Gastrocnemius medialis (tissue), 4 donors: ENCODE measurements at regions not wholly inside any gene's neighbourhood (a gene's known extent, or its start where the extent isn't known, plus 50 kb on each side); places are given as distances from the start of the nearest gene placed in this dataset.

Source experiments
- ATAC-seq, 2 donors: fragments of 150-250 bp; one replicate each; pipeline ENCODE4 v1.9.1; 2016
- DNase-seq, 2 donors: peaks; one replicate each; pipeline ENCODE4 v3.0.0-alpha.2; 2019
- H3K27ac ChIP-seq, 4 donors: fragments of 200-600 bp; sonication (generic); 1 replicate in 1 of 4; 2 replicates in 3 of 4; pipeline ENCODE4 v1.5.1; 2016 to 2018; ENCODE audit warnings: mild to moderate bottlenecking in 2 of 4, moderate library complexity in 1 of 4
- H3K27me3 ChIP-seq, 3 donors: fragments of 200-600 bp; sonication (generic) in 2 of 3; 1 replicate in 1 of 3; 2 replicates in 2 of 3; pipeline versions ENCODE4 v1.5.1 to v1.6.0; 2016 to 2019; ENCODE audit warnings: mild to moderate bottlenecking in 1 of 3, moderate library complexity in 1 of 3
- H3K36me3 ChIP-seq, 2 donors: fragments of 200-600 bp; sonication (generic) in 1 of 2; one replicate each; pipeline ENCODE4 v1.5.1; 2017 to 2018
- H3K4me1 ChIP-seq, 2 donors: fragments of 200-600 bp; sonication (generic) in 1 of 2; one replicate each; pipeline ENCODE4 v1.5.1; 2016 to 2017; ENCODE audit warnings: mild to moderate bottlenecking in 2 of 2
- H3K4me3 ChIP-seq, 4 donors: fragments of 200-600 bp; sonication (generic) in 3 of 4; 1 replicate in 1 of 4; 2 replicates in 3 of 4; pipeline ENCODE4 v1.5.1; 2016 to 2019; ENCODE audit warnings: mild to moderate bottlenecking in 2 of 4
- H3K9me3 ChIP-seq, 3 donors: fragments of 200-600 bp; sonication (generic) in 2 of 3; 1 replicate in 1 of 3; 2 replicates in 2 of 3; pipeline ENCODE4 v1.5.1; 2016 to 2019
- POLR2A ChIP-seq, 2 donors: fragments of 450-650 bp; IDR thresholded peaks; one replicate each; pipeline ENCODE4 v1.6.1; 2017; ENCODE audit warnings: antibody characterized with exemption in 2 of 2, mild to moderate bottlenecking in 2 of 2, moderate library complexity in 2 of 2
- in situ Hi-C, 4 donors: fragments of 200-750 bp; cut with MboI; loops; one replicate each; pipeline versions ENCODE4 v1.15.0 to v1.8.0; 2017; ENCODE audit warnings: low sequenced_read_pairs in 4 of 4
- intact Hi-C: fragments of 100-400 bp; cut with DNase I; formaldehyde crosslinking; loops from one replicate; pipeline ENCODE4 v1.15.1; 2023; ENCODE audit warnings: low total_unique reads
- TF ChIP-seq, protein P1 (sequence below), 5 experiments: fragments of 450-650 bp in 3 of 5; fragments of 200-600 bp in 2 of 5; sonication (generic) in 2 of 5; IDR thresholded peaks in 4 of 5; conservative IDR thresholded peaks in 1 of 5; 1 replicate in 4 of 5; 2 replicates in 1 of 5; pipeline ENCODE4 v1.5.1; 2016 to 2019; ENCODE audit warnings: antibody characterized with exemption in 5 of 5, mild to moderate bottlenecking in 3 of 5, moderate library complexity in 3 of 5

DNA sequence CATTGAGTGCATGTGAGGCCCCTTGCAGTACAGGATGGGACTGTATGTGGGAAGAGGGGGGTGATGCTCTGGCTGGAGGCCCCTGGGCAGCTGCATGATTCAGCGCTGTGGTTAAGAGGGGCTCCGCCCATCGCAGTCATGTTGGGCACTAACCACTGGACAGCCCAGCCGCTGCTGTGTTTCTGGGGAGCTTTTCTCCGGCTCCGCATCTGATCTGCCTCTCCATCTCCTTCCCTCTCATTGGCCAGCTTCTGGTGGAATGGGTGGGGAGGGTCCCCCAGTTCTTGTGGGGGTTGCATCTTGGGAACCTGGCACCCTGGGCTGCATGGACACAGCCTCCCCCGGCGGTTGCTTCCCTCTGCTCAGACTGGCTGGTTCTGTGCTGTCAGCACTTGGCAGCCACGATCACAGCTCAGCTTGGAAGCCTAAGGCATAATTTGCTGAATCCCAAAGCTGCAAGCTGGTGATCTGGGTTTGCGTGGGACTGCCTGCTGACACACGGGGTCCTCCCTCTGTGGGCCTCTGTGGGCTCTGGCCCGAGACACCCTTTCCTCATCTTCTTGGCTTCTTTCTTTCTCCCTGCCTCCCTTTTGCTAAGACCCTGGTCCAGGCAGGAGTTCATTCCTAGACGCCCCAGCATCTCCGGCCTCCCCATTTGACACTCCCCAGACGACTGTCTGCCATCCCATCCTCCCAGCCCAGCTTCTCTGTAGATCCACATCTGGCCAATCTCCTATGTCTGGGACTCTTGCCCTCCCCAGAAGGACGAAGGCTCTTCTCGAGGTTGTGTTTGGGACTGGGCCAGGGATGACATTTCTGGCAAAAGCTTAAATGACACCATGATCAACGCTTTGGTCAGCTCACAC lies 168.3 kb downstream of the SEC14L1 start:
- TF ChIP-seq, protein P1, sequence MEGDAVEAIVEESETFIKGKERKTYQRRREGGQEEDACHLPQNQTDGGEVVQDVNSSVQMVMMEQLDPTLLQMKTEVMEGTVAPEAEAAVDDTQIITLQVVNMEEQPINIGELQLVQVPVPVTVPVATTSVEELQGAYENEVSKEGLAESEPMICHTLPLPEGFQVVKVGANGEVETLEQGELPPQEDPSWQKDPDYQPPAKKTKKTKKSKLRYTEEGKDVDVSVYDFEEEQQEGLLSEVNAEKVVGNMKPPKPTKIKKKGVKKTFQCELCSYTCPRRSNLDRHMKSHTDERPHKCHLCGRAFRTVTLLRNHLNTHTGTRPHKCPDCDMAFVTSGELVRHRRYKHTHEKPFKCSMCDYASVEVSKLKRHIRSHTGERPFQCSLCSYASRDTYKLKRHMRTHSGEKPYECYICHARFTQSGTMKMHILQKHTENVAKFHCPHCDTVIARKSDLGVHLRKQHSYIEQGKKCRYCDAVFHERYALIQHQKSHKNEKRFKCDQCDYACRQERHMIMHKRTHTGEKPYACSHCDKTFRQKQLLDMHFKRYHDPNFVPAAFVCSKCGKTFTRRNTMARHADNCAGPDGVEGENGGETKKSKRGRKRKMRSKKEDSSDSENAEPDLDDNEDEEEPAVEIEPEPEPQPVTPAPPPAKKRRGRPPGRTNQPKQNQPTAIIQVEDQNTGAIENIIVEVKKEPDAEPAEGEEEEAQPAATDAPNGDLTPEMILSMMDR (IDR thresholded peaks at IDR 0.05 in 4 of 5, conservative IDR thresholded peaks at IDR 0.05 in 1 of 5): no peak
- no peak for TF ChIP-seq POLR2A (IDR thresholded peaks at IDR 0.05)
- Histone ChIP-seq H3K9me3 (no peaks in the 10 kb centered on the region), H3K27me3 (no peaks in the 10 kb centered on the region), H3K4me1 (peaks cover 9 to 30% of the 10 kb centered on the region in 2 donors), H3K4me3 (no peak overlapping the region), H3K27ac (no peak overlapping the region), H3K36me3 (no peaks in the 10 kb centered on the region)
- in situ Hi-C loops (no loop called here), intact Hi-C loops (no loop called here)
- DNase-seq (no peak), ATAC-seq (no peak)

DNA sequence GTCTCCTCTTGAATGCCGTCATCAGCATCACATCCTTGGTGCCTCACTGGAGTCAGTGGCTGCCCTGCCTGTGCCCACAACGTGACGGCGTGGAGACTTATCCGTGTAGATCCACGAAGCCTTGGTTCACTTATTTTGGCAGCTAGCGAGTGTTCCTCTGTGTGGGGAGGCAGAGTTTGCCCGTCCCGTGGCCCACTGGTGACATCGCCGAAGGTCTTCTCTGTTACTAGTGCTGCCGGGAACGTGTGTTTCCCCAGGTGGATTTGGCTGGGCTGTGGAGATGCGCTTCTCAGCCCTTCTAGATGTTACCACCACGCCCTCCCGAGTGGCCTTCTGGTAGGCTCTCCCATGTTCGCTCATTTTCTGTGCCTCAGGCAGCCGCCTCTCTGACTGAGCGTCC lies 169.6 kb downstream of the SEC14L1 start:
- H3K4me3 ChIP-seq: no peak overlapping the region
- ATAC-seq (no peak), DNase-seq (no peak)
- no peaks in the 10 kb centered on the region for H3K36me3 ChIP-seq
- TF ChIP-seq, protein P1 (IDR thresholded peaks at IDR 0.05 in 4 of 5, conservative IDR thresholded peaks at IDR 0.05 in 1 of 5): no peak
- TF ChIP-seq POLR2A (IDR thresholded peaks at IDR 0.05): no peak
- intact Hi-C loops (no loop called here), in situ Hi-C loops (no loop called here)
- H3K27me3 ChIP-seq: no peaks in the 10 kb centered on the region
- H3K4me1 ChIP-seq: peaks cover 9 to 30% of the 10 kb centered on the region in 2 donors
- no peaks in the 10 kb centered on the region for H3K9me3 ChIP-seq
- no peak overlapping the region for H3K27ac ChIP-seq

GRCh38 chr17:77311371-77311981 lies 170.7 kb downstream of the SEC14L1 start:
- intact Hi-C loops (no loop called here), in situ Hi-C loops (no loop called here)

GRCh38 chr17:77312061-77312701 lies 171.4 kb downstream of the SEC14L1 start:
- H3K36me3 ChIP-seq: no peaks in the 10 kb centered on the region
- intact Hi-C loops (no loop called here), in situ Hi-C loops (no loop called here)
- DNase-seq (no peak), ATAC-seq (no peak)
- no peak overlapping the region for H3K27ac ChIP-seq
- H3K4me3 ChIP-seq: no peak overlapping the region
- H3K4me1 ChIP-seq: peaks cover 14 to 37% of the 10 kb centered on the region in 2 donors
- no peaks in the 10 kb centered on the region for H3K9me3 ChIP-seq
- no peaks in the 10 kb centered on the region for H3K27me3 ChIP-seq
- TF ChIP-seq POLR2A (IDR thresholded peaks at IDR 0.05): no peak

More at GRCh38 chr17:77311371-77311981, 170.7 kb downstream of the SEC14L1 start:
- no peaks in the 10 kb centered on the region for H3K27me3 ChIP-seq
- DNase-seq (no peak), ATAC-seq (no peak)
- peaks cover 17 to 41% of the 10 kb centered on the region in 2 donors for H3K4me1 ChIP-seq
- no peaks in the 10 kb centered on the region for H3K36me3 ChIP-seq
- H3K9me3 ChIP-seq: no peaks in the 10 kb centered on the region
- H3K27ac ChIP-seq: no peak overlapping the region
- no peak overlapping the region for H3K4me3 ChIP-seq
- TF ChIP-seq, protein P1 (IDR thresholded peaks at IDR 0.05 in 4 of 5, conservative IDR thresholded peaks at IDR 0.05 in 1 of 5): no peak
